ENCODE measurements at regions not wholly inside any gene's neighbourhood (a gene's known extent, or its start where the extent isn't known, plus 50 kb on each side); places are given as distances from the start of the nearest gene placed in this dataset.

DNA sequence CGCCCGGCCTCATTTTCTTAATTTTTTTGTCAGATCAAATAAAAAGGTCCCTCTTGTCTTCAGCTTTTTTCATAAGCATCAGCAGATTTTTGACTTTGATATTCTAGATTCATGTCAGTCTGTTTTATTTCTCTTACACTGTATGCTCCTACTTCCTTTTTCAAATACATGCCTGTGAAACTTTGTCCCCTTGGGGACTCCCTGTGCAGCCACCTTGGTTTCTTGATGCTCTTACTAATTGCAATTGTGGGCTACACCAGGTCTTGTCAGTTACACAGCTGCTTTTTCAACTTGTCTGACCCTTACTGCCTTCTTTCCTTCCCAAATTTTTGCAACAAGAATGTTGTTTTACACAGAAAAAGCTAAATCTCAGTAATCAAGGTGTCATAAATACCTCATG, 238.2 kb upstream of the KCNN2 start:
- ChIA-PET POLR2A (no interaction called here), CTCF (no interaction called here)
- intact Hi-C loops (cut with micrococcal nuclease; ENCODE audit: unreplicated experiment) (no loop called here), in situ Hi-C loops (cut with HindIII; ENCODE audit: low pct_unique_long_range_greater_than_20kb, low sequenced_read_pairs) (no loop called here)
- H3K4me3 ChIP-seq (ENCODE audit: low read depth in 2 of 2, low read length in 2 of 2) = no peak overlapping the region
- TF ChIP-seq POLR2AphosphoS5 (IDR thresholded peaks at IDR 0.05; ENCODE audit: low read depth, low read length) (no peak), TCF7L2 (IDR thresholded peaks at IDR 0.05; ENCODE audit: low read depth, low read length) (no peak), REST (IDR thresholded peaks at IDR 0.05; ENCODE audit: insufficient read depth in 1 of 2, low read depth in 2 of 2, low read length in 1 of 2) (no peak), SIN3A (IDR thresholded peaks at IDR 0.05; ENCODE audit: borderline replicate concordance, insufficient read depth, low read depth, low read length) (no peak), CTCF (IDR thresholded peaks at IDR 0.05) (no peak)
- H3K27me3 ChIP-seq (ENCODE audit: control insufficient read depth, insufficient read depth, low read length) = no peaks in the 10 kb centered on the region
- no peak overlapping the region for H3K27ac ChIP-seq (ENCODE audit: low read length)
- no TSS peak for BruUV-seq (replicated peaks)
- no peak for DNase-seq (ENCODE audit: low read depth, low spot score)
- H3K9me3 ChIP-seq (ENCODE audit: control insufficient read depth, insufficient read depth, low read depth, low read length) = no peaks in the 10 kb centered on the region
- H3K4me1 ChIP-seq (ENCODE audit: control insufficient read depth, insufficient read depth, low read length) = no peaks in the 10 kb centered on the region
- no peaks in the 10 kb centered on the region for H3K36me3 ChIP-seq (ENCODE audit: control insufficient read depth, insufficient read depth, low read length)
- no peak for ATAC-seq

DNA sequence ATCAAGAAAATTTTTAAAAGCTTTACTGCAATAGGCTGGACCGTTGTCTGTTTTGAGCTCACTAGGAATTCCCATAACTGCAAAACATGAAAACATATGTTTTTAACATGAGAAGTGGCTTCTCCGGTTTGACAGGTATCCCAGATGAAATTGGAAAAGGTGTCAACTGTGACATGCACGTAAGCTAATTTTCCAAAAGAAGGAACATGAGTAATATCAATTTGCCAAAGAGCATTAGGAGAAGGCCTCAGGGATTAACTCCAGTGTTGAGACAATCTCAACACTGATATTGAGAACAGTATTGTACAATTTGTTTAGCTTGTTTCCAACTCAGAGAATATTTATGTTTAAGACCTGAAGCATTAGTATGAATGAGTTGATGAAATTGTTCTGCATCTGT, 215.5 kb upstream of the KCNN2 start:
- Histone ChIP-seq H3K36me3 (ENCODE audit: control insufficient read depth, insufficient read depth, low read length) (no peaks in the 10 kb centered on the region), H3K9me3 (ENCODE audit: control insufficient read depth, insufficient read depth, low read depth, low read length) (no peaks in the 10 kb centered on the region), H3K27ac (ENCODE audit: low read length) (no peak overlapping the region), H3K4me1 (ENCODE audit: control insufficient read depth, insufficient read depth, low read length) (no peaks in the 10 kb centered on the region), H3K4me3 (ENCODE audit: low read depth in 2 of 2, low read length in 2 of 2) (no peak overlapping the region), H3K27me3 (ENCODE audit: control insufficient read depth, insufficient read depth, low read length) (no peaks in the 10 kb centered on the region)
- CTCF ChIA-PET = no interaction called here
- in situ Hi-C loops (cut with HindIII; ENCODE audit: low pct_unique_long_range_greater_than_20kb, low sequenced_read_pairs) (no loop called here), intact Hi-C loops (cut with micrococcal nuclease; ENCODE audit: unreplicated experiment) (no loop called here)
- no TSS peak for BruUV-seq (replicated peaks)
- ATAC-seq (no peak), DNase-seq (ENCODE audit: low read depth, low spot score) (no peak)
- POLR2A ChIA-PET = no interaction called here
- TF ChIP-seq CTCF (IDR thresholded peaks at IDR 0.05) (no peak), REST (IDR thresholded peaks at IDR 0.05; ENCODE audit: insufficient read depth in 1 of 2, low read depth in 2 of 2, low read length in 1 of 2) (no peak), TCF7L2 (IDR thresholded peaks at IDR 0.05; ENCODE audit: low read depth, low read length) (no peak), POLR2AphosphoS5 (IDR thresholded peaks at IDR 0.05; ENCODE audit: low read depth, low read length) (no peak), SIN3A (IDR thresholded peaks at IDR 0.05; ENCODE audit: borderline replicate concordance, insufficient read depth, low read depth, low read length) (no peak)

Data from Panc1 (cell line).